Upper lobe of left lung (tissue), 4 donors: ENCODE measurements at regions not wholly inside any gene's neighbourhood (a gene's known extent, or its start where the extent isn't known, plus 50 kb on each side); places are given as distances from the start of the nearest gene placed in this dataset.

Experiments
- EP300 ChIP-seq, 4 donors: sonication (generic); formaldehyde crosslinking; IDR thresholded peaks; one replicate each; pipeline ENCODE4 v1.5.1; 2017; ENCODE audit warnings: antibody characterized with exemption in 4 of 4, control low read depth in 2 of 4
- POLR2A ChIP-seq, 4 donors: fragments of 450-650 bp; IDR thresholded peaks; one replicate each; pipeline ENCODE4 v1.5.1; 2016 to 2017; ENCODE audit warnings: antibody characterized with exemption in 4 of 4, mild to moderate bottlenecking in 2 of 4
- POLR2AphosphoS5 ChIP-seq, 2 donors: sonication (generic); formaldehyde crosslinking; IDR thresholded peaks; one replicate each; pipeline ENCODE4 v1.5.1; 2017; ENCODE audit warnings: antibody characterized with exemption in 2 of 2
- TF ChIP-seq, protein P1 (sequence below), 6 experiments: fragments of 450-650 bp in 4 of 6; fragments of 200-600 bp in 2 of 6; sonication (generic) in 2 of 6; IDR thresholded peaks; one replicate each; pipeline ENCODE4 v1.5.1; 2016 to 2019; ENCODE audit warnings: antibody characterized with exemption in 6 of 6

DNA sequence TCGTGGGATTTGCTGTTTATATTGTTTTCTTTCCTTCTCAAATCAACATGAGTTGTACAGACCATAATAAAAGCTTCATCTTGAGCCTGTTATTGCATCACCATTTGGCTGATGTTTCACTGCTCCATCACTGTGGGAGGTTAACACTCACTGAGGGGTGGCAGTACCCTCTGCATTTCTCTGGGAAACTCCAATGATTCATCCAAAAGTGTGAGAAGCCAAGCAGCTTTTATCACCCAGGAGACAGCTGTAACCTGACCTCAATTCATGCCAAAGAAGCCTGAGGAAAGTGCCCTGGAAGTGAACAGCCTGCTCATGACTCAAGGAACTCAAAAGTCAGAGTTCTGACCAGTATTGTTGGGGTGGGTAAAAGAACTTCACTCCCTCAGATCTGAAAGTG lies 84.1 kb downstream of the GPR88 start:
- TF ChIP-seq, protein P1, sequence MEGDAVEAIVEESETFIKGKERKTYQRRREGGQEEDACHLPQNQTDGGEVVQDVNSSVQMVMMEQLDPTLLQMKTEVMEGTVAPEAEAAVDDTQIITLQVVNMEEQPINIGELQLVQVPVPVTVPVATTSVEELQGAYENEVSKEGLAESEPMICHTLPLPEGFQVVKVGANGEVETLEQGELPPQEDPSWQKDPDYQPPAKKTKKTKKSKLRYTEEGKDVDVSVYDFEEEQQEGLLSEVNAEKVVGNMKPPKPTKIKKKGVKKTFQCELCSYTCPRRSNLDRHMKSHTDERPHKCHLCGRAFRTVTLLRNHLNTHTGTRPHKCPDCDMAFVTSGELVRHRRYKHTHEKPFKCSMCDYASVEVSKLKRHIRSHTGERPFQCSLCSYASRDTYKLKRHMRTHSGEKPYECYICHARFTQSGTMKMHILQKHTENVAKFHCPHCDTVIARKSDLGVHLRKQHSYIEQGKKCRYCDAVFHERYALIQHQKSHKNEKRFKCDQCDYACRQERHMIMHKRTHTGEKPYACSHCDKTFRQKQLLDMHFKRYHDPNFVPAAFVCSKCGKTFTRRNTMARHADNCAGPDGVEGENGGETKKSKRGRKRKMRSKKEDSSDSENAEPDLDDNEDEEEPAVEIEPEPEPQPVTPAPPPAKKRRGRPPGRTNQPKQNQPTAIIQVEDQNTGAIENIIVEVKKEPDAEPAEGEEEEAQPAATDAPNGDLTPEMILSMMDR (IDR thresholded peaks at IDR 0.05), result no peak
- TF ChIP-seq POLR2A (IDR thresholded peaks at IDR 0.05), result no peak
- TF ChIP-seq EP300 (IDR thresholded peaks at IDR 0.05), result no peak
- peak; percentile 53 for TF ChIP-seq POLR2AphosphoS5 (IDR thresholded peaks at IDR 0.05)
